Activated T-cell treated with anti-CD3 and anti-CD28 coated beads, Interleukin-2, amount 50 U/mL, for 72 hours (primary cell): ENCODE measurements at regions not wholly inside any gene's neighbourhood (a gene's known extent, or its start where the extent isn't known, plus 50 kb on each side); places are given as distances from the start of the nearest gene placed in this dataset.
"Not testable (repeated sequence)": the region's sequence is repeated elsewhere in the genome, so short reads cannot be mapped to it uniquely, and the experiment has no call there.

ENCODE experiments used
- ATAC-seq, 2 donors: fragments of 150-1000 bp; cut with Tn5 transposase; replicated peaks in 1 of 2; 2 replicates each; pipeline ENCODE4 v1.10.0; 2021; ENCODE audit warnings: moderate library complexity in 2 of 2, mild to moderate bottlenecking in 1 of 2
- DNase-seq, 2 donors: peaks; one replicate each; pipeline ENCODE4 v3.0.0; 2021 to 2022; ENCODE audit warnings: mixed read lengths in 1 of 2
- H3K27ac Mint-ChIP-seq: one replicate; pipeline ENCODE4 v1.8.0; 2022; ENCODE audit warnings: mild to moderate bottlenecking, moderate library complexity, mixed read lengths
- H3K27me3 Mint-ChIP-seq: one replicate; pipeline ENCODE4 v1.8.0; 2022; ENCODE audit warnings: low read depth, mixed read lengths
- H3K36me3 Mint-ChIP-seq, 2 donors: one replicate each; pipeline ENCODE4 v1.8.0; 2022; ENCODE audit warnings: mixed read lengths in 2 of 2, mild to moderate bottlenecking in 1 of 2; ENCODE audit not compliant: insufficient read depth in 2 of 2
- H3K4me1 Mint-ChIP-seq: one replicate; pipeline ENCODE4 v1.8.0; 2022; ENCODE audit warnings: low read depth, mixed read lengths
- H3K4me3 Mint-ChIP-seq, 2 donors: one replicate each; pipeline ENCODE4 v1.8.0; 2022; ENCODE audit warnings: mild to moderate bottlenecking in 2 of 2, mixed read lengths in 2 of 2, moderate library complexity in 2 of 2
- H3K9me3 Mint-ChIP-seq, 2 donors: one replicate each; pipeline ENCODE4 v1.8.0; 2022; ENCODE audit warnings: mixed read lengths in 2 of 2

- H3K4me3 Mint-ChIP-seq, result no peak overlapping the region
- H3K36me3 Mint-ChIP-seq, result no peaks in the 10 kb centered on the region
- H3K27ac Mint-ChIP-seq, result no peak overlapping the region
- no peaks in the 10 kb centered on the region for H3K27me3 Mint-ChIP-seq
- H3K9me3 Mint-ChIP-seq, result no peaks in the 10 kb centered on the region
- H3K4me1 Mint-ChIP-seq, result no peaks in the 10 kb centered on the region
- ATAC-seq (no peak), DNase-seq (no peak)
Measured at GRCh38 chr7:152905949-152906348, 146.4 kb downstream of the ACTR3B start.

GRCh38 chr7:152907042-152907761 is 147.7 kb downstream of the ACTR3B start:
- H3K27me3 Mint-ChIP-seq, result no peaks in the 10 kb centered on the region
- no peak overlapping the region for H3K27ac Mint-ChIP-seq
- no peak overlapping the region for H3K4me3 Mint-ChIP-seq
- DNase-seq, result no peak
- H3K4me1 Mint-ChIP-seq, result no peaks in the 10 kb centered on the region
- no peak for ATAC-seq
- no peaks in the 10 kb centered on the region for H3K9me3 Mint-ChIP-seq
- H3K36me3 Mint-ChIP-seq, result no peaks in the 10 kb centered on the region

DNA sequence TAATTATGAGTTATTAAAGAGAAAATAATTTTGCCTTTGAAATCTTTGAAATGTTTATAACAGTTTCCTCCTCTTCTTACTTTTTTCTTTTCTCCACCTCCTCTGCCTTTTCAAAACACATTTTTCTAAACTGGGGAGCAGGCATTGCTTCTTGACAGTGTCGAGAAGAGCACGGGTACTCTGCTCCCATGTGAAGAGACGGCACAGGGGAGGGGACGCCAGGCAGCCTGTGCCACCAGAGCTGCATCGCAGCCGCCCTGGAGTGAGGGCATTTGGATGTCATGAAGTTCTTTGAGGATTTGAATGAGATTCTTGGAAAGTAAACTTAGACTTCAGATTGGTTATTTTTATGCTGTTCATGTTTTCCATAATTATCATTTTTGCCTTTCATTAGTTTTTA is 149.7 kb downstream of the ACTR3B start:
- Mint-ChIP-seq H3K4me1 (no peaks in the 10 kb centered on the region), H3K4me3 (no peak overlapping the region), H3K27ac (no peak overlapping the region), H3K36me3 (no peaks in the 10 kb centered on the region), H3K27me3 (no peaks in the 10 kb centered on the region), H3K9me3 (no peaks in the 10 kb centered on the region)
- ATAC-seq (no peak), DNase-seq (no peak)

DNA sequence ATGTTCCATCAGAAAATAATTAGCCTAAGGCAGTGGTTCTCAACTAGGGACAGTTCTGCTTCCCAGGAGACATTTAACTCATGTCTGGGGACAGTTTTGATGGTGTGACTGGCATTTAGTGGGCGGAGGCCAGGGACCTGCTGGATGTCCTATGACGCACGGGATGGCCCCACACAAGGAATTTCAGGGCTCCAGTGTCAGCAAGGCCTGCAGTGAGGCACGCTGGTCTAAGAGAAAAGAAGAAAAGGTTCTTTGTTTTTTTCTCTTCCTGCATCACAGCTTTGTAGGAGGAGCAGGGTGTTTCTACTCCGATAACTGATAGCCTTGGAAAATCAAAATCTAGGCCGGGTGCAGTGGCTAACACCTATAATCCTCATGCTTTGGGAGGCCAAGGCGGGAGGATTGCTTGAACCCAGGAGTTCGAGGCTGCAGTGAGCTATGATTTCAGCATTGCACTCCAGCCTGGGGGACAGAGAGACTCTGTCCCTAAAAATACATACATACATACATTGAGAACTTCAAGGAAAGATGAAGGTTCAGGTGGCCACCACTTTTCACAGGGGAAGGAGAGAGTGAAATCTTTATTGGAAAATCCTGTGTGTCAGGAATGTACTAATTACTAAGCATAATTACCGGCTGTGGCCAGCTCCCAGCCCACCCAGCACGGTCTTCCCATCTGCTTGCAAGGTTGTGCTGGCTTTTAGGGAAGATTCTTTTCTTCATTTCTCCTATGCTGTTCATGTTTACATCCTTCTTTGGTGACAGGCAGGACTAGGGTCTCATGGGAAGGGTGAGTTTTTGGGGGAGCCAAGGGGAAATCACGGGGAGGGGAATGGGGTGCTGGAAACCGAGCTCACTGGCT is 150.4 kb downstream of the ACTR3B start:
- DNase-seq (no peak), ATAC-seq (no peak)
- Mint-ChIP-seq H3K27ac (no peak overlapping the region), H3K27me3 (no peaks in the 10 kb centered on the region), H3K9me3 (no peaks in the 10 kb centered on the region), H3K4me1 (no peaks in the 10 kb centered on the region), H3K36me3 (no peaks in the 10 kb centered on the region), H3K4me3 (no peak overlapping the region)

DNA sequence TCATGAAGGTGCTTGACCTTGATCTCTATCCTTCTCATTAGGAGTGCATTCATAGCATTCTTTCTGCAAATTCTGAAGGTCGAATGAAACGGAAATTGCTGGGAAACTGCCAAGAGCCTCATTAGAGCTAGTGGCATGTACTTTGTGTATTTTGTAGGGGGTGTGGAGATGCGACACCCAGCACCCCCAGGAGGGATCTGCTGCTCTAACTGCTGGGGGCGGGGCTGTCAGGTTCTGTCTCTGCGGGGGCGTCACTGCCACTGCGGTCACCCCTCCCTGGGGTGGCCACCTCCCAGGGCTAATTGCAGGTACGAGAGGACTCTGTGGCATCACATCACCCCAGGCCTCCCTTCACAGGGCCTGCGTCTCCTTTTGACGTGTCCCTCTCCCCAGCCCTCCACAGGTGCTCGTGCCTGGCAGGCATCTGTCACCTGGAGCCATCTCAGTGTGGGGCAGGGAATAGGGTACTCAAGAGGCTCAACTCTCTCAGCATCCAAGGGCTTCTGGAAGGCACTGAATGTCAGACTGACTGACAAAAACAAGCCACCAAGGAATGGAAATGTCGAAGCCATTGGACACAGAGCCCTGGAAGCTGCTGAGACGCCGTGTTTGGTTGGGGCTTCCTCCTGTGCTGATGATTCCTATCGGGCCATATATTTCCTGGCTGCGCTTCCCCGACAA is 151.1 kb downstream of the ACTR3B start:
- H3K27me3 Mint-ChIP-seq, result no peaks in the 10 kb centered on the region
- ATAC-seq (no peak), DNase-seq (no peak)
- no peaks in the 10 kb centered on the region for H3K4me1 Mint-ChIP-seq
- H3K9me3 Mint-ChIP-seq, result no peaks in the 10 kb centered on the region
- no peak overlapping the region for H3K27ac Mint-ChIP-seq
- H3K4me3 Mint-ChIP-seq, result no peak overlapping the region
- H3K36me3 Mint-ChIP-seq, result no peaks in the 10 kb centered on the region

- Mint-ChIP-seq H3K4me3 (no peak overlapping the region), H3K27ac (no peak overlapping the region), H3K27me3 (no peaks in the 10 kb centered on the region)
Measured at GRCh38 chr7:152911226-152911560, 151.6 kb downstream of the ACTR3B start.

DNA sequence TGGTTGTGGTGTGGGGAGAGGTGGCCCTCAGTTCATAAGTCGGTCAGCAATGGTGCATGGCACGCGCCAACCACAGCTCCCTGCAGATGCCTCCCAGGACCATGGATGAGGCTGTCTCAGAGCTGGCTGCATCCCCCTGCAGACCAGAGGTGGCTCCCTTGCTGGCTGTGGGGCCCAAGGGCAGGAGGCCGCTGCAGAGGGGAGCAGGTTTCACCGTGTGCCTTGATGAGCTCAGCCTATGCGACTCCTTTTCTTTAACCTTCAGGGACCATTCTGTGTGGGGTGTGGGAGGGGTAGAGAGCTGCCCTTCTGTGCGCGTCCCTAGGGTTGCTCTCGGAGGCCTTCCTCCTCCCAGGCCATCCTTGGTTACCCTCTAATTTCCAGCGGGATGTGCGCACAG is 152.4 kb downstream of the ACTR3B start:
- H3K27me3 Mint-ChIP-seq, result no peaks in the 10 kb centered on the region
- DNase-seq (no peak), ATAC-seq (no peak)
- no peaks in the 10 kb centered on the region for H3K36me3 Mint-ChIP-seq
- no peaks in the 10 kb centered on the region for H3K4me1 Mint-ChIP-seq
- H3K9me3 Mint-ChIP-seq, result no peaks in the 10 kb centered on the region
- H3K4me3 Mint-ChIP-seq, result no peak overlapping the region
- no peak overlapping the region for H3K27ac Mint-ChIP-seq

More at GRCh38 chr7:152911226-152911560, 151.6 kb downstream of the ACTR3B start:
- Mint-ChIP-seq H3K4me1 (no peaks in the 10 kb centered on the region), H3K36me3 (no peaks in the 10 kb centered on the region), H3K9me3 (no peaks in the 10 kb centered on the region)
- DNase-seq (no peak), ATAC-seq (no peak)

- H3K4me3 Mint-ChIP-seq, result no peak overlapping the region
- H3K4me1 Mint-ChIP-seq, result no peaks in the 10 kb centered on the region
- no peaks in the 10 kb centered on the region for H3K36me3 Mint-ChIP-seq
- no peaks in the 10 kb centered on the region for H3K27me3 Mint-ChIP-seq
- ATAC-seq (no peak), DNase-seq (no peak)
- H3K27ac Mint-ChIP-seq, result no peak overlapping the region
- no peaks in the 10 kb centered on the region for H3K9me3 Mint-ChIP-seq
Measured at GRCh38 chr7:152912511-152912910, 153.0 kb downstream of the ACTR3B start.

GRCh38 chr7:152913492-152913891 is 153.9 kb downstream of the ACTR3B start:
- no peaks in the 10 kb centered on the region for H3K4me1 Mint-ChIP-seq
- no peak for ATAC-seq

GRCh38 chr7:152914014-152914844 is 154.7 kb downstream of the ACTR3B start:
- H3K36me3 Mint-ChIP-seq, result no peaks in the 10 kb centered on the region
- H3K9me3 Mint-ChIP-seq, result peaks cover 0 to 2% of the 10 kb centered on the region in 2 donors
- no peak overlapping the region for H3K27ac Mint-ChIP-seq
- no peaks in the 10 kb centered on the region for H3K27me3 Mint-ChIP-seq
- ATAC-seq, result no peak
- H3K4me3 Mint-ChIP-seq, result no peak overlapping the region
- H3K4me1 Mint-ChIP-seq, result no peaks in the 10 kb centered on the region
- no peak for DNase-seq

More at GRCh38 chr7:152913492-152913891, 153.9 kb downstream of the ACTR3B start:
- no peaks in the 10 kb centered on the region for H3K27me3 Mint-ChIP-seq
- no peak for DNase-seq
- no peak overlapping the region for H3K27ac Mint-ChIP-seq
- H3K4me3 Mint-ChIP-seq, result no peak overlapping the region
- H3K9me3 Mint-ChIP-seq, result peaks cover 0 to 2% of the 10 kb centered on the region in 2 donors
- H3K36me3 Mint-ChIP-seq, result no peaks in the 10 kb centered on the region

GRCh38 chr7:152914845-152915102 is 155.2 kb downstream of the ACTR3B start:
- not testable (repeated sequence) for H3K27ac Mint-ChIP-seq, H3K4me1 Mint-ChIP-seq, H3K27me3 Mint-ChIP-seq, H3K9me3 Mint-ChIP-seq, ATAC-seq, H3K4me3 Mint-ChIP-seq, H3K36me3 Mint-ChIP-seq, DNase-seq

DNA sequence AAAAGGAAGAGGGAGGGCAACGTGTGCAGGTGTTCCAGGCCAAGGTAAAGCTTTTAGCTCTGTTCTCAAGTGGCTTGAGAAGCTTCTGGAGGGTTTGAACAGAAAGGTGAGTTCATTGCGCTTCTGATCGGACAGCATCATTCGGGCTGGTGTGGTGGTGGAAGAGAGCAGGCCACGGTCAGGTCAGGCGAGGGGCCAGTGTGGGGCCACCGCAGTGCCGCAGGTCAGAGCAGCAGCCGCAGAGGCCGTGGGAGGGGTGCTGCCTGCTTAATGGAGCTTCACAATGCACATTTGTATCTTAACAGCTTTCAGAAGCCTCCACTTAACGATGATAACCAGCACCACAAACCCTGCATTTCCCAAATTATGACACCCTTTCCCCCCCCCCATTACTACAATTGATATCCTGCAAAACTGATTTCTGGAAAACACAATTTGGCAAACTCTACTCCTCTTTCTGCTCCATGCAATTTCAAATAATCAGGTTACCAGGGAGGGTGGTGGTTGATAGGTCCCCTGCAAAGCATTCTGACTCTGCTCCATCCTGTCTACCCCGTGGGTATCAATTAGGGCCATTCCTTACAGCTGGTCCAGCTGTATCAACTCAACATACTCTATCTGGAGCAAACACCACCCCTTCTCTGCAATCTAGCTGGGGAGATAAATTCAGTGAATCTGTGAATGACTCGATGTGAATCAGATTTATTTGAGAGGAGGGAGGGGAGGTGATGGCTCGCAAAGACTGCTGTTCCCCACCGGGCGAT is 162.9 kb downstream of the ACTR3B start:
- ATAC-seq, result no peak
- Mint-ChIP-seq H3K27me3 (peaks cover 33% of the 10 kb centered on the region), H3K4me3 (no peak overlapping the region), H3K9me3 (peaks cover 4 to 9% of the 10 kb centered on the region in 2 donors), H3K4me1 (no peaks in the 10 kb centered on the region), H3K27ac (no peak overlapping the region), H3K36me3 (peaks cover 0 to 2% of the 10 kb centered on the region in 2 donors)
- no peak for DNase-seq
